OCI-LY1 (cell line): ENCODE measurements at regions not wholly inside any gene's neighbourhood (a gene's known extent, or its start where the extent isn't known, plus 50 kb on each side); places are given as distances from the start of the nearest gene placed in this dataset.

ENCODE experiments used
- H2AFZ ChIP-seq: fragments of 200-600 bp; sonication (generic), shearing (Covaris generic); 2 replicates; pipeline ENCODE4 v1.6.0; 2014; ENCODE audit warnings: antibody characterized with exemption, mild to moderate bottlenecking, low read length
- H3F3A ChIP-seq: fragments of 200-600 bp; sonication (generic), shearing (Covaris generic); 2 replicates; pipeline ENCODE4 v1.6.0; 2014; ENCODE audit warnings: mild to moderate bottlenecking, antibody characterized with exemption, low read length, moderate library complexity; ENCODE audit not compliant: insufficient read depth
- H3K27ac ChIP-seq: fragments of 200-600 bp; sonication (generic); 2 replicates; pipeline ENCODE4 v1.5.1; 2014; ENCODE audit warnings: low read length, mixed run types, mild to moderate bottlenecking, low read depth; ENCODE audit not compliant: poor library complexity, severe bottlenecking
- H3K27me3 ChIP-seq: fragments of 200-600 bp; sonication (generic); 2 replicates; pipeline ENCODE4 v1.6.0; 2014; ENCODE audit warnings: antibody characterized with exemption, mild to moderate bottlenecking, low read length, moderate library complexity; ENCODE audit not compliant: insufficient read depth
- H3K36me3 ChIP-seq: fragments of 200-600 bp; sonication (generic); 2 replicates; pipeline ENCODE4 v1.6.1; 2014; ENCODE audit warnings: mild to moderate bottlenecking, antibody characterized with exemption, low read length, moderate library complexity, mixed read lengths; ENCODE audit not compliant: insufficient read depth
- H3K4me1 ChIP-seq: fragments of 200-600 bp; sonication (generic); 2 replicates; pipeline ENCODE4 v1.5.1; 2014; ENCODE audit warnings: mild to moderate bottlenecking, low read length, moderate library complexity; ENCODE audit not compliant: insufficient read depth, severe bottlenecking
- H3K4me2 ChIP-seq: fragments of 200-600 bp; sonication (generic), shearing (Covaris generic); 2 replicates; pipeline ENCODE4 v1.6.1; 2014; ENCODE audit warnings: low read length
- H3K4me3 ChIP-seq: fragments of 200-600 bp; sonication (generic); 2 replicates; pipeline ENCODE4 v1.5.1; 2014; ENCODE audit warnings: low read length, low read depth, mild to moderate bottlenecking, mixed read lengths; ENCODE audit not compliant: poor library complexity, severe bottlenecking
- H3K79me2 ChIP-seq: fragments of 200-600 bp; shearing (Covaris generic); 2 replicates; pipeline ENCODE4 v1.6.1; 2016; ENCODE audit warnings: mixed run types, low read length, mixed read lengths; ENCODE audit not compliant: insufficient read depth
- H3K9ac ChIP-seq: fragments of 200-600 bp; sonication (generic), shearing (Covaris generic); 2 replicates; pipeline ENCODE4 v1.6.1; 2014; ENCODE audit warnings: mild to moderate bottlenecking, low read length, mixed read lengths
- H3K9me2 ChIP-seq: fragments of 200-600 bp; sonication (generic), shearing (Covaris generic); 2 replicates; pipeline ENCODE4 v1.6.1; 2014; ENCODE audit warnings: low read depth, mild to moderate bottlenecking, low read length, mixed read lengths
- H3K9me3 ChIP-seq: fragments of 200-600 bp; shearing (Covaris generic); 2 replicates; pipeline ENCODE4 v1.6.1; 2014; ENCODE audit warnings: low read length, mixed read lengths
- H4K20me1 ChIP-seq: fragments of 200-600 bp; sonication (generic), shearing (Covaris generic); 2 replicates; pipeline ENCODE4 v1.6.0; 2016; ENCODE audit warnings: mild to moderate bottlenecking, low read length; ENCODE audit not compliant: insufficient read depth
- CTCF ChIP-seq: fragments of 200-600 bp; sonication (generic), shearing (Covaris generic); IDR thresholded peaks from 2 replicates; pipeline ENCODE4 v1.5.1; 2017; ENCODE audit warnings: mild to moderate bottlenecking, antibody characterized with exemption, low read length, moderate library complexity, mixed read lengths
- EZH2 ChIP-seq: fragments of 200-600 bp; sonication (generic), shearing (Covaris generic); IDR thresholded peaks from 2 replicates; pipeline ENCODE4 v1.8.0; 2017; ENCODE audit warnings: borderline replicate concordance, mixed run types, mild to moderate bottlenecking, antibody characterized with exemption, low read length, moderate library complexity, mixed read lengths

GRCh38 chr18:60092073-60092472 is 192.3 kb downstream of the PMAIP1 start:
- Histone ChIP-seq H3F3A (no peaks in the 10 kb centered on the region), H3K36me3 (no peaks in the 10 kb centered on the region), H3K9me3 (0 out of 2 replicates have a peak, but pooled peaks cover 5% of the 10 kb centered on the region), H3K27ac (no peak overlapping the region), H3K9me2 (no peaks in the 10 kb centered on the region), H3K27me3 (no peaks in the 10 kb centered on the region), H3K79me2 (no peaks in the 10 kb centered on the region), H2AFZ (no peak overlapping the region), H3K4me3 (no peak overlapping the region), H3K9ac (no peak overlapping the region), H3K4me1 (peaks cover 12% of the 10 kb centered on the region), H4K20me1 (no peaks in the 10 kb centered on the region), H3K4me2 (no peak overlapping the region)
- no peak for TF ChIP-seq EZH2

GRCh38 chr18:60090170-60090569 is 190.4 kb downstream of the PMAIP1 start:
- Histone ChIP-seq H3K9me2 (no peaks in the 10 kb centered on the region), H3K9me3 (0 out of 2 replicates have a peak, but pooled peaks cover 5% of the 10 kb centered on the region), H3K4me2 (peak overlapping the region; percentile 33), H3K4me1 (peaks cover 12% of the 10 kb centered on the region), H4K20me1 (no peaks in the 10 kb centered on the region), H2AFZ (peak overlapping the region; percentile 88; the same call in 1 of the 2 replicates), H3K36me3 (no peaks in the 10 kb centered on the region), H3F3A (no peaks in the 10 kb centered on the region), H3K4me3 (no peak overlapping the region), H3K27ac (no peak overlapping the region), H3K79me2 (no peaks in the 10 kb centered on the region), H3K27me3 (no peaks in the 10 kb centered on the region), H3K9ac (no peak overlapping the region; the same call in 1 of the 2 replicates)
- peak; percentile 74 for TF ChIP-seq CTCF
- no peak for TF ChIP-seq EZH2

- Histone ChIP-seq H3K4me2 (no peak overlapping the region), H2AFZ (no peak overlapping the region), H3K9me3 (no peaks in the 10 kb centered on the region)
Measured at GRCh38 chr18:60082790-60083189, 183.0 kb downstream of the PMAIP1 start.

More at GRCh38 chr18:60082790-60083189, 183.0 kb downstream of the PMAIP1 start:
- no peaks in the 10 kb centered on the region for H4K20me1 ChIP-seq
- TF ChIP-seq EZH2 (no peak), CTCF (no peak)
- no peaks in the 10 kb centered on the region for H3K36me3 ChIP-seq
- H3F3A ChIP-seq: no peaks in the 10 kb centered on the region
- no peak overlapping the region for H3K4me3 ChIP-seq
- H3K79me2 ChIP-seq: no peaks in the 10 kb centered on the region
- H3K4me1 ChIP-seq: no peaks in the 10 kb centered on the region
- H3K27ac ChIP-seq: no peak overlapping the region
- H3K9me2 ChIP-seq: no peaks in the 10 kb centered on the region
- no peaks in the 10 kb centered on the region for H3K27me3 ChIP-seq
- no peak overlapping the region for H3K9ac ChIP-seq
